Nephron (organoid): ENCODE measurements at regions not wholly inside any gene's neighbourhood (a gene's known extent, or its start where the extent isn't known, plus 50 kb on each side); places are given as distances from the start of the nearest gene placed in this dataset.
A peak's percentile ranks its signal among the peaks of the same experiment; 100 is the strongest.
"Not testable (repeated sequence)": the region's sequence is repeated elsewhere in the genome, so short reads cannot be mapped to it uniquely, and the experiment has no call there.

Experiments
- H3K27ac Mint-ChIP-seq, 3 experiments: 2 replicates each; pipeline ENCODE4 v1.8.0; 2020; ENCODE audit warnings: mixed read lengths in 3 of 3, mild to moderate bottlenecking in 2 of 3, moderate library complexity in 1 of 3
- H3K27me3 Mint-ChIP-seq: 2 replicates; pipeline ENCODE4 v1.8.0; 2021; ENCODE audit warnings: low read depth, mild to moderate bottlenecking, moderate library complexity, mixed read lengths
- H3K36me3 Mint-ChIP-seq: 2 replicates; pipeline ENCODE4 v1.8.0; 2020; ENCODE audit warnings: low read depth, mixed read lengths
- H3K4me1 Mint-ChIP-seq: 2 replicates; pipeline ENCODE4 v1.8.0; 2020; ENCODE audit warnings: mixed read lengths
- H3K4me3 Mint-ChIP-seq, 3 experiments: 2 replicates each; pipeline ENCODE4 v1.8.0; 2020; ENCODE audit warnings: mild to moderate bottlenecking in 3 of 3, mixed read lengths in 3 of 3, moderate library complexity in 2 of 3
- H3K9me3 Mint-ChIP-seq: 2 replicates; pipeline ENCODE4 v1.8.0; 2020; ENCODE audit warnings: mixed read lengths
- CTCF ChIP-seq, 3 experiments: fragments of 200-600 bp; sonication (generic); IDR thresholded peaks; one replicate each; pipeline ENCODE4 v1.5.0; 2021; ENCODE audit warnings: antibody characterized with exemption in 3 of 3; ENCODE audit not compliant: unreplicated experiment in 3 of 3

- Mint-ChIP-seq H3K4me3 (no peak overlapping the region), H3K4me1 (no peaks in the 10 kb centered on the region), H3K36me3 (no peaks in the 10 kb centered on the region), H3K9me3 (no peaks in the 10 kb centered on the region), H3K27ac (no peak overlapping the region), H3K27me3 (no peaks in the 10 kb centered on the region)
- TF ChIP-seq CTCF (IDR thresholded peaks at IDR 0.05; ENCODE audit: unreplicated experiment in 3 of 3): no peak
These were observed 356.8 kb upstream of the PCDH10 start for GRCh38 chr4:132792310-132792709.

- Mint-ChIP-seq H3K9me3 (no peaks in the 10 kb centered on the region), H3K27ac (no peak overlapping the region), H3K4me3 (no peak overlapping the region), H3K36me3 (no peaks in the 10 kb centered on the region), H3K4me1 (no peaks in the 10 kb centered on the region), H3K27me3 (no peaks in the 10 kb centered on the region)
- no peak for TF ChIP-seq CTCF (IDR thresholded peaks at IDR 0.05; ENCODE audit: unreplicated experiment in 3 of 3)
These were observed 351.2 kb upstream of the PCDH10 start for GRCh38 chr4:132797856-132798255.

GRCh38 chr4:132809298-132810032 is 339.6 kb upstream of the PCDH10 start:
- no peaks in the 10 kb centered on the region for H3K36me3 Mint-ChIP-seq
- no peaks in the 10 kb centered on the region for H3K4me1 Mint-ChIP-seq
- TF ChIP-seq CTCF (IDR thresholded peaks at IDR 0.05; ENCODE audit: unreplicated experiment in 3 of 3): no peak
- no peaks in the 10 kb centered on the region for H3K9me3 Mint-ChIP-seq
- H3K4me3 Mint-ChIP-seq: no peak overlapping the region
- no peaks in the 10 kb centered on the region for H3K27me3 Mint-ChIP-seq
- no peak overlapping the region for H3K27ac Mint-ChIP-seq

GRCh38 chr4:132813061-132813460 is 336.0 kb upstream of the PCDH10 start:
- not testable (repeated sequence) for H3K27me3 Mint-ChIP-seq, H3K4me3 Mint-ChIP-seq, H3K36me3 Mint-ChIP-seq, H3K27ac Mint-ChIP-seq, H3K4me1 Mint-ChIP-seq, H3K9me3 Mint-ChIP-seq

- Mint-ChIP-seq H3K27me3 (no peaks in the 10 kb centered on the region), H3K36me3 (no peaks in the 10 kb centered on the region), H3K27ac (peak overlapping the region in 1 of 3 experiments; percentile 67), H3K9me3 (no peaks in the 10 kb centered on the region), H3K4me1 (no peaks in the 10 kb centered on the region), H3K4me3 (peak overlapping the region; percentile 56 to 68 (median 68))
- no peak for TF ChIP-seq CTCF (IDR thresholded peaks at IDR 0.05; ENCODE audit: unreplicated experiment in 3 of 3)
These were observed 331.0 kb upstream of the PCDH10 start for GRCh38 chr4:132818091-132818490.

- H3K9me3 Mint-ChIP-seq: no peaks in the 10 kb centered on the region
- H3K27ac Mint-ChIP-seq: no peak overlapping the region
- no peak for TF ChIP-seq CTCF (IDR thresholded peaks at IDR 0.05; ENCODE audit: unreplicated experiment in 3 of 3)
These were observed 325.7 kb upstream of the PCDH10 start for GRCh38 chr4:132823419-132823818.

More at GRCh38 chr4:132823419-132823818, 325.7 kb upstream of the PCDH10 start:
- H3K36me3 Mint-ChIP-seq: no peaks in the 10 kb centered on the region
- no peak overlapping the region for H3K4me3 Mint-ChIP-seq
- no peaks in the 10 kb centered on the region for H3K4me1 Mint-ChIP-seq
- no peaks in the 10 kb centered on the region for H3K27me3 Mint-ChIP-seq
